Fibroblast of gingiva (primary cell): ENCODE measurements at regions not wholly inside any gene's neighbourhood (a gene's known extent, or its start where the extent isn't known, plus 50 kb on each side); places are given as distances from the start of the nearest gene placed in this dataset.
A peak's percentile ranks its signal among the peaks of the same experiment; 100 is the strongest.

Experiments used
- DNase-seq: peaks from one replicate; pipeline ENCODE4 v3.0.0-alpha.2; 2011; ENCODE audit warnings: low read depth

DNA sequence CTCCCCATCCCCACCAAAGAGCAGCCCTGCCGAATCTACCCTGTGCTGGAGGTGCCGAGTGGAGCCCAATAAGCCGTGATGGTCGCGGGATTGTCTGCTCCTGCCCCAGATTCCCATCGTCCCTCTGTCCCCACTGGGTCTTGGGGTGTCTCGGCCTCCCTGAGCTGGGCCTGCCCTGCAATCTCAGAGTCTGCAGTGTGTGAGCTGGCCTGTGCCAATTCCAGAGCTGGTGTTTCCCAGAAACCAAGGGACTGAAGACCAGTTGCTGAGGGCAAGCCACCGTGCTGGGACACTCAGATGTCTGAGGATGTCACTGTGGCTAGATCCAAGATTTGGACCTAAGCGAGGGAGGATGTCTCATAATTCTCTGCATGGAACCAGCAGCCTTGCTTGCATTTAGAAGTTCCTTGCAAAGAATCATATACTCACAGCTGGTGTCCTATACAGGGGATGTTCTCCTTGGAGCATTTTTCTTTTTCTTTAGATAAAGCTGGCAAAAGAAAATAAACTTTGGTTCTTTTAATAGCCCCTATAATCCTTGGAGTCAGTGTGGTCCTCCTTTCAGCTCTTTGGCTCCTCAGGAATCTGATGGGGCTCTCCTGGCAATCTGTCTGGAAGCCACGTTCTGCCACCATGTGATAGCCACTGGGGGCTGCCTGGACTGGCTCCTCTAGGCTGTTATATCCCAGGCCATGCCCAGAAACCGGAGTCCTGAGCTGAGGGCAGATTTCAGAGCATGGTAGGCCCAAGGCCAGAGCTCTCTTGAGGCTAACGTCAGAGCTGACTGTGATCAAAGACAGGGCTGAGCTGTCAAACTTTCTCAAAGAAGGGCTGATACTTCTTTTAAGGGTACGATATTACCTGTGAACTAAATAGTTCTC is 140.1 kb upstream of the HAAO start:
- DNase-seq: no peak

- DNase-seq: no peak
These were observed 139.4 kb upstream of the HAAO start for GRCh38 chr2:42931818-42932195.

- no peak for DNase-seq
These were observed 138.9 kb upstream of the HAAO start for GRCh38 chr2:42931146-42931817.

GRCh38 chr2:42930025-42930581 is 137.7 kb upstream of the HAAO start:
- peak; percentile 86 for DNase-seq

DNA sequence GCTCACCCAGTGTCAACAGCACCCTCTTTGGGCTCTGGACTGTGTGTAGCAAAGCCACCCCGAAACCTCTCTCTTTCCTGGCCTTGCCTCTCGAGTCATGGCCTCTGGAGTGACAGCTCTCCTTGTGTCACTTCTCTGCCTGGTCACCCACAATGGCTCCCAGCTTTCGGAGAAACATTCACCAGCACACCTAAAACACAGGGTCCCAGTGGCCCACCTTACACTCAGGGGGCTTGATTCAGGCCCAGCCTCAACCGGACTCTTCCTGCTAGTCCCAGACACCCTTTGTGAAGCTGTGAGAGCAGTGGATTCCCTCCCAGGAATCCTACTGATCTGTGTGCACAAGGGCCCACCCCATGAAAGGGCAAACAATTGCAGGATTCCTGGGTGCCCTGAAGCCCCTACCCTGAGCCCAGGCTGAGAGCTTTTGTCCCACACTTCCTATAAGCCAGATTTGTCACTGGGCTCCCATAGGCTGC is 137.2 kb upstream of the HAAO start:
- DNase-seq: no peak

- no peak for DNase-seq
These were observed 136.5 kb upstream of the HAAO start for GRCh38 chr2:42928692-42929545.

DNA sequence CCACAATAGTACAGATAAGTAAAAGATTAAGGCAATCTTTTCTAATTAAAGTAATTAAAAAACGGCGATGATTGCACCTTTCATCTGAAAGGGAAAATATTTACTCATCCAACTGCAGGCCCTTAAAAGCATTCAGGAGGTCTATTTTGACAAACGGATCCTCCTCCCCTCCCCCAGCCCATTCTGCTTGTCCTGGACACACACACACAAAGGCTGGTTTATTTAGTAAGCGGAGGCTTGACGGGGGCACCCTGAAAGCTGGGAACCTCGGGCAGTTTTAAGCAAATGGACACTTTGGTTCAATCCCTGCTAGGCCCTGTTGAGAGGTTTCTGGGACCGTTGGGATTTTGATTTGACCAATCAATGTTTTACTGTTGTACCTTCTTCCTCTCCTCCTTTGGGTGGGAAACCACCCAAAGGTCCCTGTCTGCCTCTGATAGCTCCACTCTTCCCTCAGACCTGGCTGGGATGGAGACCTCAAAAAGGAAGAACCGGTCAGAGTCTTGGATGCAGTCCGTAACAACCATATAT is 135.8 kb upstream of the HAAO start:
- no peak for DNase-seq

DNA sequence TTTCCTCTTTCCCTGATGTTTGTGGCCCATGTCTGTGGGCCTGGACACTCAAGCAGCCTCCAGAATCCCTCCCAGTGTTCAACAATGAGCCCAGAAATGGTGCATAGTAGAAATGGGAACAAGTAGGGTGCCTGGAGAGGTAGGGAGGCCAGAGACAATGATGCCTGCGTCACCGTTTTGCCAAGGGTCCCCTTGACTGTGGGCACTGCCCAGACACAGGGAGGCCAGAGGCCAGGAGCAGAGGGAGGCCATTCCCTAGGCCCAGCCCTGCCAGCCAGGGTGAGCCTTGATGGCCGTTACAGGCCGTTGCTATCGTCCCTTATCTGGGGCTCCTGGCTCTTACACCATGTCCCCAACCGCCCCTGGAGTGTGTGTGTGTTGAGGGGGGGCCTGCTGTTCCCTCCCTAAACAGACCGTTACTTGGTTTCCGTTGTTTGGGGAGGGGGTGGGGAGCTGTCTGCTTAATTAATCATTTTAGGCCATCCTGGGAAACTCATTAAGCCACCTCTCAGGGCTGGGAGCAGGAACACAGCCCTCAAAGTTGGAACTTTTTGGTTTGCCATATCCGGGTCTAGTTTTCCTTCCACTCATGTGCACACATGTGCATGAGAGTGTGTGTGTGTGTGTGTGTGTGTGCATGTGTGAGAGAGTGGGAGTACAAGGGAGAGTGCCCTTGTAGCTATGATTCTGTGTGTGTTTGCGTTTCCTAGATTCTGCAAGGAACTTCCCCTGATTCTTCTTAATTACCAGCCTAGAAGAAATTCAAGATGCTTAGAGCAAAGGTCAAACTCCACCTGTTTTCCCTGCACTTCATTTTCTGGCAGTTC is 135.2 kb upstream of the HAAO start:
- no peak for DNase-seq

DNA sequence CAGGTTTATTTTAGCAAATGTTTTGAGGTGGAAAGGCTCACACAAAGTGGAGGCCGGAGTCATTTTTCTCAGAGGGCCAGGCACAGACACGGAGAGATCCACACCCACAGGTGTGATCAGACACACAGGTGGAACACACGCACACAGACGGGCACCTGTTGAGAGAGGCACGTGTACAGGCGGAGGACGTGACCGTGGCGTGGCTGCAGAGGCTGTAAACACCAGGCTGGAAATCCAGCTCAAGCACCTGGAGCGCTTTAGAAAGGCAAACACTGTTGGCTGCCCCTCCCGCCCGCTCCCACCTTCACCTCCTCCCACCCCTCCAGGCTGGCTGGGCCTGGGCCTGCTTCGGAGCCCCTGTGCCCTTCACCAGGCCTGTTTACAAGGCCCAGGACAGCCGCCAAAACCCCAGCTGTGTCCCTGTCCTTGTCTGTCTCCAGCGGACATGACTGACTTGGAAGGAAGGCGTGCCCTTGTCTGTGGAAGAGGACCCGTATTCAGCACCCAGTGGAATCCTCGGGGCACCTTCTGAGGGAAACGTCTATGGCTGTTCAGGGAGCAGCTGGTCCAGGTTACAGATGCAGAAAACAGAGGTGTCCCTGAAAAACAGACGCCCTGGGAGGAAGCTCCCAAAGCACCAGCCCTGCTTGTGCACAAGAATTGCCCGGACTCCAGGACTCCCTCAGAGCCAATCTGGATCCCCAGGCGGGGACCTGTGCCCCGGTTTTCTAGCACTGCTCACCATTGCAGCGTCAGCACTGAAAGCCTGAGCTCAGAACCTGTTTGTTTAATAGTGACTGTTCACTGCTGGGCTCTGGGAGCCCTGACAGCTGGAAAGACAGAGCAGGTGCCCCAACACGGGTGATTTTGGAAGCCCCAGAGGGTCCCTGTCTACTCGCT is 134.3 kb upstream of the HAAO start:
- DNase-seq: no peak

DNA sequence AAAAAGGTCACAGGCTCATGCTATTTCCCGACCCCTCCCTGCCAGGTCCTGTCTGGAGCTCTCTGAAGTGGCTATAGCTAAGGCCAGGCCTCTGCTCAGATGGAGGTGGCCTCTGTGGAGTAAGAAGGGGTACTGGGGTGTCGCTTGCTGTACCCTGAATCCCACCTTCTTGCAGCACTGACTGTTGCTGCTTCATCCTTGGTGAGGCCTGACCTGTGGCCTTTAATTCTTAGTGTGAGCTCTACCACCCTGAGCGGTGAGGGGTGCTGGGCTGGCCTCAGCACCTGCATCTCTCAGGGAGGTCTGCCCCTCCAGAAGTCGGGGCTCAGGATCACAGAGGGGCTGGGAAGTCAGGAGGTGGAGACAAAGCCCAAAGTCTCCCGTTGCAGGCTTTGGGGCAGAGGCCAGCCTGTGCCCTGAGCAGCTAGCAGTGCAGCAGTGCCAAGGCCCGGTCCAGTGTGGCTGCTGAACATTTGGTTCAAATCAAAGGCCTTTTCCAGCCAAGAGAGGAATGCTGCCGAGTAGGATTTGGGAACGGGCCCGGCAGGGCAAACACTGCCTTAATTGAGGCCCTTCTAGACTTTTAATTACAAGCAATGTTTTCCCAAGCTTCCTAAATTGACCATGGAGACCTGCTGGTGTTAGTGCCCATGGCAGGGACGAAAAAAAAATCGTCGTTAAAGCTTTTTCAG is 133.5 kb upstream of the HAAO start:
- DNase-seq: peak; percentile 69

DNA sequence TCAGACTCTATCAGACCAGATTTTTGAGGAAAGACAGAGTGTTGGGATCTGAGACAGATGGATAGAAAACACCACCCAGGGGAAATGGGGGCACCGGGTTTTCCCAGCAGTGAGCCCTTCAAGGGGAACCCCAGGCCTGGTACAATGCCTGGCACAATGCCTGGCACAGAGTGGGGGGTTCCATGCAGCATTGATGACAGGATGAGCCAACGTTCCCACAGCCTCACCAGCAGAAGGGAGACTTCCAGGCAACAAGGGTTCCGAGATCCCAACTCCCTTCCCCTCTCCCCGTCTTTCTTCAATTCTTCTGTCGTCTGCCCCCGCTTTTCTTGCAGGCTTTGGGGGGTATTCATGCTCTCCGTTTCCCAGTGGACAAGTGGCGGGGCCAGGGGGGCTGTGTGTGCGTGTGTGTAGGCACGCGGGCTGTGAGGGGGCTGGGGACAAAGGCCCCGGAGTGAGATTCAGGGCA is 132.1 kb upstream of the HAAO start:
- DNase-seq: peak; percentile 41

GRCh38 chr2:42923580-42924417 is 131.4 kb upstream of the HAAO start:
- no peak for DNase-seq

DNA sequence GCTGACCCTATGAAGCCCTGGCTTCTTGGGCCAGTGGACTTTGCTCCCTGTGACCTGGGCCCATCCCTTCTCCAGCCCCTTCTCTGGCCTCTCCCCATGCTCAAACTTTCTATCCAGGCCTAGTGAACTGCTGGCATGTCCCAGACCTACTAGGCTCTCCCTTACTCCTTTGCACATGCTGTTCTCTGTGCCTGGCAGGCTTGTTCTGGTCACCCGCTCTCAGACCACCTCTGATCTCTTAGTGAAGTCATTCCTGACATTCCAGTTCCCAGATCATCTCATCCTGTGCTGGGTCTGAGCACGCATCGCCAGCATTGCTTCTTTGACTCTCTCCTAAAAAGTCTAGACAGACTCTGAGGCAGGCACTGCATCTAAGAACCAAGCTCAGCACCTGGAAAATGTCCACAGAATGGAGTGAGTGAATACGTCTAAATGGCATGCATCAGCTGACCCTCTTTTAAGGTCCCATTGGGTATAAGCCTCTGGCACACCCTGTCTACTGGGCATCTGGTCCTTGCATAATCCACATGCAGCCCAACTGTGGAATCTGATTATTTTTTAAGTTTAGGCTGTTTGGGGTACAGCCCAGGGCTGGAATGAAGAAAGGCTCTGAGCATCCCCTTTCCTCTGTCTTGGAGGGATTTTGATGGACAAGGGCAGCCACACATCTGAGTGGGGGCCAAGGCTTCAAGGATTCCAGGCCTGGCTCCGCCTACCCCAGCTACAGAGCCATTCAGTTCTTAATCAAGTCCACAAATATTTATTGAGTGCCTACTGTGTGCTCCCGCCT is 130.6 kb upstream of the HAAO start:
- peak; percentile 96 for DNase-seq

GRCh38 chr2:42922293-42922692 is 129.9 kb upstream of the HAAO start:
- no peak for DNase-seq

DNA sequence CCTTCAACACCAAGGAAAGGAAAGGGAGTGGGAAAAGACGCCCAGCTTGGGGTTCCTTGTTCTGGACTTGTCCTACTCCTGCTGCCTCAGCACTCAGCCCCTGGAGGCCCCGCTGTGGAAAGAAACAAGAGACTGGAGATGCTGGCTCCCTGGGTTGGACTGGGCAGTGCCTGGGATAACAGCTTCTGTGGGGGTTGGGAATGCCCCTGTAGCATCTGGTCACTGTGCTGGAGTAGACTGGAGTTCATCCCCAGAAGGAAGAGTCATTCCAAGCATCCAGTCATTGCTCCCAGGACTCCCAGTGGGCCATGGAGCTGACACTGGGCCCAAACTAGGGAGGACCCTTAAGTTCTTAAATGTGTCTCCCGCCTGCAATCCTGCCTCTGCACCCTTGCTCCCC is 129.3 kb upstream of the HAAO start:
- no peak for DNase-seq

DNA sequence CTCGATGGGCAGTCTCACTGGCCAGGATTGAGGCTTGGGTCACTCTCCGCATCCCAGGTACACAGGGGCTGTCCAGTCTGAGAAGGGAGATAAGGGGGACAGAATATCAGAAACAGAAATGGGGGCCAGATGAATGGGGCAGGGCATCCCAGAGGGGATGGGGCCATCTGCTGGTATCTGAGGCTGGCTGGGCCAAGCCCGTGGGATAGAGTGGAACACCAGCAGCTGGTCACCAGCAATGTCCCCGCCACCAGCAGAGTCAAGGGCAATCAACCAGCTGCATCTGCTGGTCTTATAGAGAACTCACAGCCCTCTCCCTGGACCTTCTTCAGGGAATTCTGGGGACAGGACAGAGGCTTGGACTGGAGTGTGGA is 128.8 kb upstream of the HAAO start:
- DNase-seq: no peak

DNA sequence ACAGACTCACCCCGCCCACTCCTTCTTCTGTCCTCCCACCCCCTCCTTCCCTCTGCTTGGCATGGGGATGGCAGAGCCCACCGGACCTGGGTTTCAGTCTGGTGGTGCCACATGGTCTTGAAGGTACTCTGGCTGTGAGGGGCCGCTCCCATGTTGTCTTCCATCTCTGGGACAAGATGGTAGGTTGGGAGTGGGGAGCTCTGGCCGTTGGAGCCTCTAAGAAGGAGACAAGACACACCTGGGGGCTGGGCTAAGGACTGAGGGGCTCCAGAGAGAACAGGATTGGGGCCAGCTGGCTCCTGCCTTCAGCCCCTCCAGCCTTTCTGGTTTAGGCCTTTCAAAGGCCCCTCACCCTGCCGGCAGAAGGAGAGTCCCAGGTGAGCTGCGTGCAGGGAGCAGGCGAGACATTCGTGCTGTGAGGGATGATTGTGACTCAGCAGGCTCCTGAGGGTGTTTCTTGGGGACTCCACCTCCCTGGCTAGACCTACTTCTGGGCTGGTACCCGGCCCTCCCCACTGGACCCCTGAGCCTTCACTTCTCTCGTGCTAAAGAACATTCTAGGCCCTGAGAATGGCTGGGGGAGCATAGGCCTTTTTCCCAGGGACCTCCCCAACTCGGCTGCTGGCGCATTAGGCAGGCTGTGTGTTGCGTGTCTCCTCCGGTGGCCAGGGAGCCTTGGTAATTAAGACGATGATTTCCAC is 128.2 kb upstream of the HAAO start:
- DNase-seq: no peak
